ENCODE measurements at regions not wholly inside any gene's neighbourhood (a gene's known extent, or its start where the extent isn't known, plus 50 kb on each side); places are given as distances from the start of the nearest gene placed in this dataset.

DNA sequence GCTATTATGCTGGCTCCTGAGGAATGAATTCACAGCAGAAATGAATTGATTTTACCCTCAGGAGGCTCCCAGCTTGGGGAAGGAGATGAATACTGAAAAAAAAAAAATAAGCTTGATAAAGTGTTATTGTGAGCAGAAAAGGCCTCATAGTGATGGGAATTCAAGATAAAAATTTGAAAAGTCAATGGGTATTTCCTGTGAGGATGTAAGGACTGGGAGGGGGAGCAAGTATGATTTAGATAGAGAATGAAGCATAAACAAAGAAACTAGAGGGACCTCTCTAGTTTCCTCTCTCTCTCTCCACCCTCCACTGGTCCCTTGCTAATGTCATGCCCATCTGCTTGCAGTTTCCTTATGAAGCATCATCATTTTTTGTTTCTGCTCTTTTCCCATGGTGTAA lies 439.0 kb upstream of the PLXNA2 start:
- H3K4me3 ChIP-seq = no peak overlapping the region
- no peaks in the 10 kb centered on the region for H3K27me3 ChIP-seq
- TF ChIP-seq POLR2AphosphoS5 (IDR thresholded peaks at IDR 0.05; ENCODE audit: insufficient read depth in 1 of 2, low read depth in 1 of 2) = no peak
- no peak for TF ChIP-seq POLR2A (IDR thresholded peaks at IDR 0.05)
- no peak for TF ChIP-seq CTCF (IDR thresholded peaks at IDR 0.05)
- H3K9me3 ChIP-seq = no peaks in the 10 kb centered on the region
- H3K4me1 ChIP-seq = no peaks in the 10 kb centered on the region
- H3K36me3 ChIP-seq = no peaks in the 10 kb centered on the region
- no peak overlapping the region for H3K27ac ChIP-seq
- no peak for DNase-seq (ENCODE audit: extremely low spot score in 2 of 2)
- intact Hi-C loops (cut with DNase I) = no loop called here

- no peak for DNase-seq (ENCODE audit: extremely low spot score in 2 of 2)
- H3K27me3 ChIP-seq = no peaks in the 10 kb centered on the region
- no peaks in the 10 kb centered on the region for H3K4me1 ChIP-seq
- H3K36me3 ChIP-seq = no peaks in the 10 kb centered on the region
- no peak overlapping the region for H3K27ac ChIP-seq
- H3K9me3 ChIP-seq = no peaks in the 10 kb centered on the region
- no peak overlapping the region for H3K4me3 ChIP-seq
- TF ChIP-seq POLR2AphosphoS5 (IDR thresholded peaks at IDR 0.05; ENCODE audit: insufficient read depth in 1 of 2, low read depth in 1 of 2) (no peak), CTCF (IDR thresholded peaks at IDR 0.05) (no peak), POLR2A (IDR thresholded peaks at IDR 0.05) (no peak)
- intact Hi-C loops (cut with DNase I) = no loop called here
Observed at GRCh38 chr1:208684192-208684591, 440.0 kb upstream of the PLXNA2 start.

DNA sequence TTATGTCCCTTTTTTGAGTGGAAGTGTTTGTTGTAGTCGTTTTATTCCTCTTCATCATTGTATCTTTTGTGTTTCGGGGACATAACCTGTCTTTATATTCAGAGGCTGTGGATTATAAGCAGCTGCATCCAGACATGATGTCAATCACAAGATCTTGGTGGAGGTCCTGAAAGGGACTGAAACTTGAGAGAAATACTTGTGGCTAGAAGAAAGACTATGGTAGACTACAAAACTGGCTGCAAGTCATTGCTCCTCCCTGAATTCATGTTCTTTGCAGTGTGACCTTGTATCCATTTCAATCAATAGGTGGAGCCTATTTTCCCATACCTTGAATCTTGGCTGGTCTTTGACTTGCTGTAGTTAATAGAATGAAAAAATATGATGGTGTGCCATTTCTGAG lies 442.4 kb upstream of the PLXNA2 start:
- no peak overlapping the region for H3K27ac ChIP-seq
- no peaks in the 10 kb centered on the region for H3K9me3 ChIP-seq
- H3K27me3 ChIP-seq = no peaks in the 10 kb centered on the region
- H3K36me3 ChIP-seq = no peaks in the 10 kb centered on the region
- no peaks in the 10 kb centered on the region for H3K4me1 ChIP-seq
- intact Hi-C loops (cut with DNase I) = no loop called here
- DNase-seq (ENCODE audit: extremely low spot score in 2 of 2) = no peak
- no peak overlapping the region for H3K4me3 ChIP-seq
- TF ChIP-seq POLR2A (IDR thresholded peaks at IDR 0.05) (no peak), CTCF (IDR thresholded peaks at IDR 0.05) (no peak)

GRCh38 chr1:208688656-208689315 lies 444.6 kb upstream of the PLXNA2 start:
- DNase-seq (ENCODE audit: extremely low spot score in 2 of 2) = no peak

More at GRCh38 chr1:208688656-208689315, 444.6 kb upstream of the PLXNA2 start:
- Histone ChIP-seq H3K27me3 (no peaks in the 10 kb centered on the region), H3K4me3 (no peak overlapping the region), H3K4me1 (no peaks in the 10 kb centered on the region), H3K9me3 (no peaks in the 10 kb centered on the region), H3K36me3 (no peaks in the 10 kb centered on the region), H3K27ac (no peak overlapping the region)
- TF ChIP-seq CTCF (IDR thresholded peaks at IDR 0.05) (no peak), POLR2A (IDR thresholded peaks at IDR 0.05) (no peak)
- intact Hi-C loops (cut with DNase I) = no loop called here
